ENCODE measurements at regions not wholly inside any gene's neighbourhood (a gene's known extent, or its start where the extent isn't known, plus 50 kb on each side); places are given as distances from the start of the nearest gene placed in this dataset.
"Not testable (repeated sequence)": the region's sequence is repeated elsewhere in the genome, so short reads cannot be mapped to it uniquely, and the experiment has no call there.

- DNase-seq, result not testable (repeated sequence)
These were observed 51.0 kb upstream of the CDYL start for GRCh38 chr6:4725136-4725760.

DNA sequence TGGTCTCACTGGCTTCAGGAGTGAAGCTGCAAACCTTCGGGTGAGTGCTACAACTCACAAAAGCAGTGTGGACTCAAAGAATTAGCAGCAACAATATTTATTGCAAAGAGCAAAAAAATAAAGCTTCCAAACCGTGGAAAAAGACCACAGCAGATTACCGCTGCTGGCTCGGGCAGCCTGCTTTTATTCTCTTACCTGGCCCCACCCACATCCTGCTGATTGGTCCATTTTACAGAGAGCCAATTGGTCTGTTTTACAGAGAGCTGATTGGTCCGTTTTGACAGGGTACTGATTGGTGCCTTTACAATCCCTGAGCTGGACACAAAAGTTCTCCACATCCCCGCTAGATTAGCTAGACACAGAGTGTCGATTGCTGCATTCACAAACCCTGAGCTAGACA, 51.5 kb upstream of the CDYL start:
- DNase-seq, result not testable (repeated sequence)

DNA sequence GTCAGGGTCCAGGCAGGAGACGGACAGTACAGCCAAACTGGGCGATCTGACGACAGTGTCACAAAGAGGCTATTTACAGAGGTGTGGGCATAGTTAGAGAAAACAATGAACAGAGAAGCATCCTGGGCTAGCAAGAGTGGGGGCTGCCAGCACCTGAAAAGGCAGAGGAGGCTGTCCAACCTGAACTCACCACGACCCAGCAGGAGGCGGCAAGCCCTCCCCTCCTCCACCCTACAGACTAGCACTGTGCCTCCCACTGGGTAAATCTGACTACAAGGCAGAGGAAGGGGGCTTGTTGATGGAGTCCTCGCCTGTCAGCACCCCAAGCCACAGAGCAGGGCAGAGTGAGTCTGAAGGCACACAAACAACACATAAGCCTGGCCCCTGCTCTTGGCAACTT, 52.8 kb upstream of the CDYL start:
- DNase-seq, result no peak

DNA sequence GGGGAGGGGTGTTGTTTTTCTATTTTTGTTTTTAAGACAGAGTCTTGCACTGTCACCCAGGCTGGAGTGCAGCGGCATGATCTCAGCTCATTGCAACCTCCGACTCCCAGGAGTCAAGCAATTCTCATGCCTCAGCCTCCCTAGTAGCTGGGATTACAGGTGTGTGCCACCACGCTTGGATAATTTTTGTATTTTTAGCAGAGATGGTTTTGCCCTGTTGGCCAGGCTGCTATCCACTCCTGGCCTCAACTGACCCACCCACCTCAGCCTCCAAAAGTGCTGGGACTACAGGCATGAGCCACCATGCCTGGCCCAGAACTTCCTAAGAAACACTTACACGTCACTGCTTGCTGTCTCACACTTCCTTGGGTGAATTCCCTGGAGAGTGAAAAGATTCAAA, 54.8 kb upstream of the CDYL start:
- DNase-seq, result not testable (repeated sequence)

DNA sequence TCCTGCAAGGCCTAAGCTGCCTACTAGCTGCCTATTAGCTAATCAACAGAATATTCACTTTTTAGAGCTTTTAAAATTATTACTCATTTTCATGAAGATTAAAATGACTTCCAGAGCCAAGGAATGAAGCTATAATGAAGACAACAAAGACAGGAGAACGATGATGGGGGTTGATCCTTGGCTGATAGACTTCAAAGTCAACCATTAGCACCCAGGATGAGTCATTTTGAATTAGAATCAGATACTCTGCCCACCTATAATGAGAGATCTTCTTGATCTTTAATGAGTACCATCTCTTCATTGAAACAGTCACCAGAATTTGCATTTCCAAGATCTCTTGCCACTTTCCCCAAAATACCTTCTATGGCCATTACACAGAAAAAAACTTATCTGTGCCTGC, 56.7 kb upstream of the CDYL start:
- no peak for DNase-seq

DNA sequence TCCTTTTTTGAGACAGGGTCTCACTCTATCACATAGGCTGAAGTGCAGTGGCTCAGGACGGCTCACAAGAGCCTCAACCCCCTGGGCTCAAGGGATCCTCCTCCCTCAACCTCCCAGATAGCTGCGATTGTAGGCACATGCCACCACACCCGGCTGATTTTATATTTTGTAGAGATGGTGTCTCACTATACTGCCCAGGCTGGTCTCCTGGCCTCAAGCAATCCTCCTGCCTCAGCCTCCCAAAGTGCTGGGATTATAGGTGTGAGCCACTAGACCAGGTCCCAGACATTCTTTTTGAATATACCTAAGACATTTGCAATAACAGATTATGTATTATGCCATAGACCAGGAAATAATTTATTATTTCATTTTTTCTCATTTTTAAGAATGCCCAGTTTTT, 58.3 kb upstream of the CDYL start:
- no peak for DNase-seq

DNA sequence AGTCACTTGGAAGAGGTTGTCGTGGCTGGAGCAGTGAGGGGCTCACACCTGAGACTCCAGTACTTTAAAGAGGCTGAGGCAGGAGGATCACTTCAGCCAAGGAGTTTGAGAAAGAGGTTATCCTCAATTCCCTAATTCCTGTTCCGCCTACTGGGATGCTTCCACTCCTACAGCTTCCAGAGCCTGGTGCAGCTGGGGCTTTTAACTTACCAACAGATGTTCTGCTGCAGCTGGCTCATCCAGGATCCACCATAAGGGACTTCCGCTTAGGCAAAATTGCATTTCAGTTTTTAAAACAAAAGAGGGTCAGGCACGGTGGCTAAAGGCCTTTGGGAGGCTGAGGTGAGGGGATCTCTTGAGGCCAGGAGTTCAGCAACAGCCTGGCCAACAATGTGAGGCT, 59.1 kb upstream of the CDYL start:
- no peak for DNase-seq

DNA sequence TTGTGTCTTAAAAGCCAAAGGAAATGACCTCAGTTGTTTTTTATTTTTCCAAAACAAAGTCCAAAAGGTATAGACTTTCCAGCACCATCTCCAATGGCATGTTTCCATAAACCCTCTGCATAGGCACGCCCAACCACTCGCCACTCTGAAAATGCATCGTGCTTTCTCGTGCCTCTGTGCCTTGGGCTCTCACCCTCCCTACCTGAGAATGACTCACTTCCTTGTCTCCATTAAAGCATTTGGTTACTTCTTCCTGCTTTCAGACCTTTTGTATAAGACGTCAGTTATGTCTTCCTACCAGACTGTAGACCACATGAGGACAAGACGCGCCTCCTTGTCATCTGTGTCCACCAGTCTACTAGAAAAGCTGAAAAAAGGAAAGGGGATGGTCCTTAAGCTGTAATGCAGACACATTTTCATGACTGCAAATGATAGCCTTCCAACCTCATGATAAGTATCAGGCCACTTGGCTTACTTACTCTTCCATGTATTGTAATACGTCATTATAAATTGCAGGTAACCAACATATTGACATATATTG, 61.2 kb upstream of the CDYL start:
- DNase-seq, result no peak

- no peak for DNase-seq
These were observed 63.9 kb upstream of the CDYL start for GRCh38 chr6:4712291-4712690.

DNA sequence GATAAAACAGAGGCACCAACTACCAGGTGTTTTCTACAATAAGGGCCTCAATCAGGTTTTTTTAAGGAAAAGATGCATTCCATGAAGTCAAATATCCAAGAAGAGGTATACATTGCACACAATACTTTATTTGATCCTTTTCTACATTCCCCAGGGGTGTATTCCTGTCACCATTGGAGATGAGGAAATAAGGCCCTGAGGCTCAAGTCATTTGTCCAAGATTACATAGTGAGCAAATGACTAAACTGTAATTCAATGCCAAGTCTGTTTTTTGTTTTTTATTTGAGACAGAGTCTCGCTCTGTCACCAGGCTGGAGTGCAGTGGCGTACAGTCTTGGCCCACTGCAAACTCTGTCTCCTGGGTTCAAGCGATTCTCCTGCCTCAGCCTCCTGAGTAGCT, 69.2 kb upstream of the CDYL start:
- no peak for DNase-seq

DNA sequence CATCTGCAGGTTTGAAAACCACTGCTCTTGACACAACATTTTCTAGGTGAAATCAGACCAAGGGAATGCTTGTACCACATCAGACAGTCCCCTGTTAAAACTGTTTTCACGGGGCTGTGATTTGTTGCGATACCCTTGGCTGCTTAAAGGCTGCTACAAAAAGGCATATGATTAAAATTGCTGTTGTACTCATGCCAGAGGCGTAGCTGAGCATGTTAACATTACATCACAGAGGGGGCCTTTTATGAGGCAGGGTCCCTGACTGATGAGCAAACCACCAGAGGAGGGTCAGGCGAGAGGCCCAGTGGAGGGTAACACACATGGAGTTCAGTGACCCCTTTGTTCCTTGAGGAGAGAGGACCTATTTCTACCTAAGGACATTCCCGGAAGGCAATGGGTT, 70.4 kb upstream of the CDYL start:
- DNase-seq, result no peak

GRCh38 chr6:4703382-4703781, 72.8 kb upstream of the CDYL start:
- DNase-seq, result no peak

DNA sequence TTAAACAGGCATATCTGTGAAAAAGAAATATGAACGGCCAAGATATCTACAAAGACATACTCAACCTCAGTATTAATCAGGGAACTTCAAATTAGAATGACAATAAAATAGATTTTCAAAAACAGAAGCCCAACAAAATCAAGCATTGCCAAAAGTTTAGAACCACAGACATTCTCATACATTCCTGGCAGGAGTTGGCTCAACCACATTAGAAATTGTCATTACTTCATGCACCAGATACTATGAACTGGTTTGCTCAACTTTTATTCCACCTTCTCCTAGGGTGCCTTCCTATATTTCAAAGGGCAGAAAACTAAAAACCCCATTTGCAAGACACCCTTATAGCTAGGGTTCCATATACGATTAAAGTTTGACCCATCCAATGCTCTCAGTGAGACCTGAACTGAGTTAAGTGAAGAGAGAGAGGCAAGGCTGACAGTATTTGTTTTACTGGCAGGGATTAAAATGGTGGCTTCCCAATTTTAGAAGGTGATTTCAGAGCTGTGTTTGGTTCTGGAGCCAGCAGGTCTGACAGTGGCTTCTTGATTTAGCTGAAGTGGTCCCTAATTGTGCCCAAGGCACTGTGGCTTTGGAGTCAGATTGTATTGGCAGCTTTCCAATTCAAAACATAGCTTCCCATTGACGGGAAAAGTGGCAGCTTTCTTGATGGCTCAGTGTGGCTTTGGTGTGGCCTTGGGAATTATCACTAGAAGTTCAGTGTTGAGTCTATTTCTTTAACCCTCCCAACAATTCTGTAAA, 77.1 kb upstream of the CDYL start:
- DNase-seq, result no peak

GRCh38 chr6:4693173-4693970, 82.8 kb upstream of the CDYL start:
- DNase-seq, result no peak

DNA sequence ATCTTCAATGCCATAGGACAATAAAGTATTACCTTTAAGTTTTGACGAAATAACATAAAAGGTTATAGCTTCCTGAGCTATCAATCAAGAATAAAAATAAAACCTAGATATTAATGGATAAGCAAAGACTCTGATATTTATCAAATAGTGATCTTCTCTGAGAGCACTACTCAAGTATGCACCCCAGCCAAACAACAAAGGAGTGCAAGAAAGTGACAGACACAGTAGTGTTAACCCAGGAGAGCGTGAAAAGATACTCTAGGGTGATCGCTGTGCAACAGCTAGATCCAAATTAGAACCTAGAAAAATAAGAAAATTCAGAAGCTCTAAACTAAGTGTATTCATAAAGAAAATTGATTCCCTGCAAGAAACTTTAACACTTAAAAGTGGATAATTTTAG, 83.5 kb upstream of the CDYL start:
- DNase-seq, result no peak

GRCh38 chr6:4687989-4688947, 87.9 kb upstream of the CDYL start:
- no peak for DNase-seq

DNA sequence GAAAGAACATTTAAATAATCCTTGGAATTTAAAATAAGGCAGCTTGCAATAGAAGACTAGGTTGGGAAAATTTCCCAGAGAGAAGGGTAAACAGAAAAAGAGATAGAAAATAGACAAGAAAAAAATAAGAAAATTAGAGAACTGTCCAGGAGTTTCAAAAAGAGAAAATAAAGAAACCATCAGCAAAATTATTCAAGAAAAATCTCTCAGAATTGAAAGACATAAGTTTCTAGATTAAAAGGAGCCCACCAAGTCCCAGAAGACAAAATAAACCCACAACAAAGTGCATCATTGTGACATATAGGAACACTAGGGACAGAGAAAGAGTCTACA, 88.6 kb upstream of the CDYL start:
- DNase-seq, result no peak

DNA sequence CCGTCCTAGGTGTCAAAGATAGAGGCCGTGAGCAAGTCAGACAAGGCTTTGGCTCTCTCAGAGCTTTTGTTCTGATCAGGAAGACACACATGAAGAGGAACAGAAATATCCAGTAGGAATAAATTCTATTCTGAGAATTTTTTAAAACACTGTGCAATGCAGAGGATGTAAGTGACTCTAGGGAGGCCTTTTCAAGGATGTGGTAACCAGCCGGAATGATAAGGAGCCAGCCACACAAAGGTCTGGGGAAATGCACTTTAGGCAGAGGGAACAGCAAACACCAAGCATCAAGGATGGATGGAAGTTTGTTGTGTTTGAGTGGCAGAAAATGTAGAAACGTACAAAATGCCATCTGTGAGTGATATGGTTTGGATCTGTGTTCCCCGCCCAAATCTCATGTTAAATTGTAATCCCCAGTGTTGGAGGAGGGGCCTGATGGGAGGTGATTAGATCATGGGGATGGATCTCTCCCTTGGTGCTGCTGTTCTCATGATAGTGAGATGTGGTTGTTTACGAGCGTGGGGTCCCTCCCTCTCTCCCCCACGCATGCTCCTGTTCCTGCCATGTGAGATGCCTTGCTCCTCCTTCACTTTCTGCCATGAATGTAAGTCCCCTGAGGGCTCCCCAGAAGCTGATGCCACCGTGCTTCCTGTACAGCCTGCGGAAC, 93.6 kb upstream of the CDYL start:
- no peak for DNase-seq

DNA sequence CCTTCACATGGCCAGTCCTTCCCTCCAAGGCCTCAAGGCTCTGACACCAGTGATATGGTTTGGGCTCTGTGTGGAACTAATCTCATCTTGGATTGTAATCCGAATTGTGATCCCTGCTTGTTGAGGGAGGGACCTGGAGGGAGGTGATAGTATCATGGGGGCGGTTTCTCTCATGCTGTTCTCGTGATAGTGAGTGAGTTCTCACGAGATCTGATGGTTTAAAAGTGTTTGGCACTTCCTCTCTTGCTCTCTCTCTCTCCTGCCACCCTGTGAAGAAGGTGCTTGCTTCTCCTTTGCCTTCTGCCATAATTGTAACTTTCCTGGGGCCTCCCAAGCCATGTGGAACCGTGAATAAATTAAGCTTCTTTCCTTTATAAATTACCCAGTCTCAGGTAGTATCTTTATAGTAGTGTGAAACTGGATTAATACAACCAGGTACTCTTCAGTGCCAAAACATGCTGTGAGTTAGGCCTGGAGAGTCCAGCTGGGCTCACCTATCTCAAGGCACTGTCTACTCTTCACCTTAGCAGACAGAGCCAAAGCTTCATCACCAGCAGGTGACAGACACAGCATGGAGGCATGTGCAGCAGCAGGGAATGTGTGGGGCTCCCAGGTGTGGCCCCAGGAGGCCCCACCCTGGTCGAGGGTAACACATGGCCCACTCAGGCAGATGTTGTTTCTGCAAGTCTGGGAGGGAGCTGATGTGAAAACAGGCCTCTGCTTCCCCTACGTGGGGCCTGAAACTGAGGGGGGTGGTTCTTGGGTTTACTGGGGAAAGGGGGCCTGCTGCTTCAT, 97.5 kb upstream of the CDYL start:
- no peak for DNase-seq

GRCh38 chr6:4677751-4678065, 98.5 kb upstream of the CDYL start:
- no peak for DNase-seq

GRCh38 chr6:4677011-4677750, 99.0 kb upstream of the CDYL start:
- no peak for DNase-seq

Measured in activated T-cell treated with anti-CD3 and anti-CD28 coated beads, Interleukin-2, amount 50 U/mL, for 48 hours (primary cell).